Peyer's patch (tissue), 4 donors: ENCODE measurements at regions not wholly inside any gene's neighbourhood (a gene's known extent, or its start where the extent isn't known, plus 50 kb on each side); places are given as distances from the start of the nearest gene placed in this dataset.

Experiments used
- CTCF ChIP-seq, 6 experiments: fragments of 450-650 bp in 4 of 6; fragments of 200-600 bp in 2 of 6; sonication (generic) in 1 of 6; IDR thresholded peaks; one replicate each; pipeline ENCODE4 v1.5.1; 2017 to 2019; ENCODE audit warnings: antibody characterized with exemption in 6 of 6, mild to moderate bottlenecking in 3 of 6, moderate library complexity in 1 of 6
- POLR2A ChIP-seq, 2 donors: fragments of 450-650 bp; IDR thresholded peaks; one replicate each; pipeline ENCODE4 v1.5.1; 2017; ENCODE audit warnings: antibody characterized with exemption in 2 of 2, mild to moderate bottlenecking in 2 of 2, moderate library complexity in 2 of 2

DNA sequence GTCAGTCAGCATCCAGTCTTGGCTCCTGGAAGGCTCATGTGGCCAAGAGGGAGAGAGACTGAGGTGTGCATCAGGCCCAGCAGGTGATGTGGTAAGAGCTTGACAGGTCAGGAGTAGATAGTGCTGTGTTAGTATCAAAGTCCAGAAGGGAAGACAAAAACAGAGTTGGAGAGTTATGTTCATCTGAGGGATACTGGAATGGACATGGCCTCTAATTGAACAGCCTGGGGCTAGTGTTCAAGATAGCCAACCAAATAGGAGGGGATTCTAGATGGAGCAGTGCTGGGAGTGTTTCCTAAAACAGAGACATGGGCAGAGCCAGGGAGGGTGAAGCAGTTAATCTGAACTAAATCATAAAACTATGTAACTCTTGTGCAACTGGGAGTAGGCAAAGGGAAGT, 120.7 kb upstream of the MARK1 start:
- TF ChIP-seq CTCF (IDR thresholded peaks at IDR 0.05): no peak
- TF ChIP-seq POLR2A (IDR thresholded peaks at IDR 0.05): no peak
